ENCODE measurements at regions not wholly inside any gene's neighbourhood (a gene's known extent, or its start where the extent isn't known, plus 50 kb on each side); places are given as distances from the start of the nearest gene placed in this dataset.

GRCh38 chr10:71159892-71160291, 52.5 kb upstream of the UNC5B start:
- no peak for DNase-seq

GRCh38 chr10:71161425-71161824, 50.9 kb upstream of the UNC5B start:
- DNase-seq, result no peak

Data from NCI-H2081 (cell line).